HG03565 (cell line): ENCODE measurements at regions not wholly inside any gene's neighbourhood (a gene's known extent, or its start where the extent isn't known, plus 50 kb on each side); places are given as distances from the start of the nearest gene placed in this dataset.
A peak's percentile ranks its signal among the peaks of the same experiment; 100 is the strongest.

Experiments used
- ATAC-seq: cut with Tn5 transposase; IDR thresholded peaks from one replicate; pipeline ENCODE4 v1.9.1; 2021; ENCODE audit warnings: mild to moderate bottlenecking, moderate library complexity; ENCODE audit not compliant: unreplicated experiment

GRCh38 chr9:36763778-36764177 lies 191.1 kb downstream of the MELK start:
- ATAC-seq: no peak

- ATAC-seq: no peak
Observed at GRCh38 chr9:36764364-36765076, 191.8 kb downstream of the MELK start.

DNA sequence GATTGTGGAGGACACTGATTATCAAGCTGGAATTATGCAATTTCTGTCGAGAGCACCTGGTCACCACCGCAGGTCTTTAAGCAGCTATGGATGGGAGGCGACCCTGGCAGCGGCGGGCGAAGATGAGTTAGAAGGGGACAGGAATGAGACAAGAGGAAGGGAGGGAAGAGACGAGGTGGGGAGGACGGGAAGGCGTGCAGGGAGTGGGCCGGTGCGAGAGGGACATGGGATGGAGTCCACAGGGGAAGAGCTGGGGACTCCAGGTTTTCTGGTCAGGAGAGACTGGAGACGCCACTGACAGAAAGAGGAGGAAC lies 192.3 kb downstream of the MELK start:
- no peak for ATAC-seq

DNA sequence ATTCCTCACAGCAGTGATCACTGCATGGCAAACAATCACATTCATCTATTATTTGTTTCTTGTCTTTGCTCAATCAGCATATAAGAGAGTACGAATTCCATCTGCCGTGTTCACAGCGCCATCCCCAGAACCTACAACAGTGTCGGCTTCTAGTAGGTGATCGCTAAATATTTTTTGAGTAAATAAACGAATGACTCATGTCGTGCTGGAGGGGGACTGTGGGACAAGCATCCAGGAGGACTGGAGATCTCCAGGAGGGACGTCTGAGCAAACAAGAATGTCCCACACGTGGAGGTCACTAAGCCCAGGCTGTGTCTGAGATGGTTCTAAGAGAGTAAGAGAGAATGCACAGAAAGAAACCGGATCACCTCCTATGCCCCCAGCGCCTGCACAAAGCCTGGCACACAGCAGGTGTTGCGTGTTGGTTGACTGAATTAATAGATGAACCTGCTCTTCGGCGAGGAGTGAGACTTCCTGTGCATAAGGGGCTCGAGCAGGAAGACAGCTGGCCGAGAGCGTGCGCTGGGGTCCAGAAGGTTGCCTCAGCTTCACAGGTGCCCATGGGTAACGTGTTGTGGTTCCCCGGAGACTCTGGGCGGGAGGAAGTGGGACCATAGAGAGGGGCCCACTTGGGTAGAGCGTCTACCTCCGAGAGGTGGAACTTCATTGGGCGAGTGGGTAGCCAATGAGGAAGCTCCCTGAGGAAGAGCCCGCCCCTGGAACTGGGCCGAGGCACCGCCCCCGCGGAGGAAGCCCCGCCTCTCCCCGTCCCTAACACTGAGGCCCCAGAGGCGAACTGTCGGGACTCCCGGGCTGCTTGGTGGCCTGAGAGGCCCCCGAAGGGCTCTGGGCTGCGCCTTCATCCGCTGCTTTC lies 193.0 kb downstream of the MELK start:
- ATAC-seq: peak; percentile 97

GRCh38 chr9:36768677-36769076 lies 196.0 kb downstream of the MELK start:
- no peak for ATAC-seq

DNA sequence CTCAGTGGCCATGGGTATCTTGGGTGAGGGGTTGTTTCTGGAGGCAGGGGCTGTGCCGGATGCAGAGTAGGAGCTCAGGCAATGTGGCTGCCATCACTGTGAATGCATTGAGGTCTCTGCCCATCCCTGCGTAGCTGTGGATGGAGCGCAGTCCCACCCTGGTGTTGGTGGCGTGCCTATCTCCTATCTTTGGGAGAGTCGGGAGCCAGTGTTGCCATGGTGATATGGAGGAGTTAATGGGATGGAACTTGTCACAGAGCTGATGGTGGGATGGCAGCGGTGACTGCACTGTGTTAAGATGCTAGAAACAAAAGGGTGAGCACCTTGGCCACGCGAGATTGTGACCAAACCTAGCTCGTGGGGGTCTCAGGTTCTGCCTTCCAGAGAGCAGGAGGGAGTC lies 197.3 kb downstream of the MELK start:
- no peak for ATAC-seq

DNA sequence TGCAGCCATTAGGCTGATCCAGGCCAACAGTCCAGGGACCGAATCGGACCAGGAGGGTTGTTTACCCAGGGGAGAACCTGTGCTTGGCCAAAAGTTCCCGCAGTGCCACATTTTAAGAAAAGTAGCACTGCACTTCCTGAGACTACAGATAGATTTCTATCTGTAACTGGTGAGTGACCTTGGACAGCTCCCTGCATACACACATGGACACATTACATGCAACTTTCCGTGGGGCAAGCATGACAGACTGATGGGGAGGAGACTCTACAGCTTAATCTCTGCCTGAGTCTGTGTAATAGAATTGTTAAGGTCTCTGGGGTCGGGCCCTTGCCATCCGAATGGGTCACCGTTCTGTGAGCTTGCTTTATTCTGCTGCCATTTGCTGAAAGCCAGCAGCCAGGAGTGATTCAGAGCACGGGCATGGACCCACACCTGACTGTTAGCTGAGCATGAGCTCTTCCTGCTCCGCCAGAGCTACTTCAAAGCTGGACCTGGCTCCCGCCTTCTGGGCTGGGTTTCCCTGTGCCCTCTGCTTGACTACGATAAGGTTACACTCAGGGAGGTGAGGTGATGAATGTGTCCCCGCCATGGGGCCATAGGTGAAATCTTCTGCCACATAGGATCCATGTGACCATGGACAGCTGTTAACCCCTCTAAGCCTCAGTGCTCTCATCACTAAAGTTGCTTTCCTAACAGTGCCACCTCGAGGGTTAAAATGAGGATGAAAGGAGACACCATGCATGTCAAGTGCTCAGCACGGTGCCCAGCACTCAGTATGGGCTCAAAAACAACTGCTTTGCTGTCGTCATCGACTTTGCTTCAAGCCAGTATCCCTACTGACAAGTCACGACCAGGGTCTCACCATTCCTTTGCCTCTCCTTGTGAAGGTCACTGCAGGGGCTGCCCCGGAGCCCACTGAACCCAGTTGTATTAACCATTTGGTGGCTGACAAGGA lies 200.0 kb downstream of the MELK start:
- no peak for ATAC-seq

GRCh38 chr9:36778682-36779081 lies 206.0 kb downstream of the MELK start:
- ATAC-seq: no peak

- ATAC-seq: no peak
Observed at GRCh38 chr9:36779582-36779981, 206.9 kb downstream of the MELK start.

DNA sequence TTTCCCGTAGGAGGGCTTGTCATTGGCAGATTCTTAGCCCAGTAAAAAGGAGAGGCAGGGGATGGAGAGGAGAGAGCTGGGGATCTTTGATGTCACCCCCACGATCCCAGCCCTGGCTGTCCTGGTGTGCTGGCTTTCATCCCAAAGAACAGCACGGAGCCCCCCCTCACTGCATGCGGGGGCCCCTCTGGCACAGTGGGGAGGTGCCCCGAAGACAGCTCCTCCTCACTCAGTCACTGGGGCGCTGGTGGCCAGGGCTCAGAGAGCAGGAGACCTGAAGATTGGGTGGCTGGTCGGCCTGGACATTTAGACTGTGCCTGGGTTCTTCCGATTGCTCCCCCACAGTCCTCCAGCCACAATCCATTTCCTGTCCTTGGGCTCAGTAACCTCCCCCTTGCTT lies 207.5 kb downstream of the MELK start:
- ATAC-seq: no peak

DNA sequence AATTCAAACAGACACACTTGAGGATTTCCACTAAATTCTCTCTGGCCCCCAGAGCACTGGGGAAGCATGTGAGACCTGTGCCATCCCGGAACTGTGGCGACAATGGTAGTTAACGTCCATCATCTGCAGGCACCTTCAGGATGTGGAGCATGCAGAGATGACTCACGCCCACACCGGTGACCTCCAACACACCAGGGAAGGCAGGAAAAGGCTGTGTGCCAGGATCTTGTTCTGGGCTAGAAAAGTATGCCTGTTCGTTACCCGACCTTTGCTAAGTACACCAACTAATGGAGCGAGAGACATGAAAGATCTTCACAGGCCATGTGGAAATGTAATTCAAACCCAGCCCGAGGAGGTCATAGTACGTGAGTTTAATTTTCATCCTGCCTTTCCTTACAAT lies 208.8 kb downstream of the MELK start:
- ATAC-seq: no peak
